DMS153 treated with DMSO at 0.1 percent for 48 hours (cell line): ENCODE measurements at regions not wholly inside any gene's neighbourhood (a gene's known extent, or its start where the extent isn't known, plus 50 kb on each side); places are given as distances from the start of the nearest gene placed in this dataset.
"Not testable (repeated sequence)": the region's sequence is repeated elsewhere in the genome, so short reads cannot be mapped to it uniquely, and the experiment has no call there.

ENCODE experiments used
- DNase-seq: peaks from one replicate; lab custom pipeline; 2025; ENCODE audit not compliant: unreplicated experiment; lab: John Stamatoyannopoulos, UW

DNA sequence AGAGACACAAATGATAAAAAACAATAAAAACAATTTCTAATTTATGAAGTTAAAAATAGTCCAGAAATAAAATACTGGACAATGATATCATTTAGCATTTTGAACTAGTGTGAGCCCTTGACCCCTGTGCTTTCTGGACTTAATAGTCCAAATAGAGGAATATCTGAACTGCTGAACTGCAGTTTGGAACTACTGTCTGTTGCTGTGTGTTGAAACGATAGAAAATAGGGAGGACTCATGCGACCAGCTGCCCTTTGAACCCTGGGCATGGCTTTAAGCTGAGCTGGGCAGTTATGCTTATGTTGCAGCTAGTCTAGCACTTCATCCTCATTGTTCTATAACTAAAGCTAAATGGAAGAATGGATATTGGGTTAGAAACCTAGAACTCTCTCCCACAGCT is 99.5 kb downstream of the FMR1NB start:
- no peak for DNase-seq

DNA sequence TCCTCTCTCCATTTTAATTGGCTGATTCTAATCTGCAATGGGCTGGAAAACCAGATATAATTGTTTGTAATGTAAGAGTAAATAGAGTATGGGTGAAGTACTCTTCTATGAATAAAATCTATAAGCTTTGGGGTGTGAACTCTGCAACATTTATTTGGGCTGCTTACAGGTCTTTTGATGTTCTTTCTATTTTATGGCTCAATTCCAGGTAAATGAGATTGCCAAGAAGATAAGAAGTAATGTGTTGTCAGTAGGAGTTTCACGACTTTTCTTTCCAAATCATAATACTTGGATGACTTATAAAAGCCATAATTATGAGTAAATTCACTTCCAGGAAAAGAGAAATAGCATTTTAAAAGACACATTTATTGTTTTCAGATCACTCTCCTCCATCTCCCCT is 103.5 kb downstream of the FMR1NB start:
- no peak for DNase-seq

DNA sequence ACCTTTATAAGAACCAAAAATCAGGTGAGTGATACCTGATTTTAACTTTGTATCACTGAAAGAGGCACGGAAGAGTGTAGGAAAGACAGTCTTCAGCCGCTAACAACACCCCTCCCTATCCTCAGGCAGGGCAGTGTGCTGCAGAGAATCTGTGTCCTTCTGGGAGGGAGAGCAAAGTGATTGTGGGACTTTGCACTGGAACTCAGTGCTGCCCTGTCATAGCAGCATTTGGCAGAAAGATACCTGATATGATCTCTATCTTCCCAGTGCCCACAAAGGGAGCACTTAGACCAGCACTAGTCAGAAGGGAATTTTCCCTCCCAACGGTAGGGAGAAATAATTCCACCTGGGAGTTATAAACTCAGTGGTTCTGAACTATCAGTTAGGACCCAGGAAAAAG is 139.0 kb downstream of the FMR1NB start:
- DNase-seq = no peak

DNA sequence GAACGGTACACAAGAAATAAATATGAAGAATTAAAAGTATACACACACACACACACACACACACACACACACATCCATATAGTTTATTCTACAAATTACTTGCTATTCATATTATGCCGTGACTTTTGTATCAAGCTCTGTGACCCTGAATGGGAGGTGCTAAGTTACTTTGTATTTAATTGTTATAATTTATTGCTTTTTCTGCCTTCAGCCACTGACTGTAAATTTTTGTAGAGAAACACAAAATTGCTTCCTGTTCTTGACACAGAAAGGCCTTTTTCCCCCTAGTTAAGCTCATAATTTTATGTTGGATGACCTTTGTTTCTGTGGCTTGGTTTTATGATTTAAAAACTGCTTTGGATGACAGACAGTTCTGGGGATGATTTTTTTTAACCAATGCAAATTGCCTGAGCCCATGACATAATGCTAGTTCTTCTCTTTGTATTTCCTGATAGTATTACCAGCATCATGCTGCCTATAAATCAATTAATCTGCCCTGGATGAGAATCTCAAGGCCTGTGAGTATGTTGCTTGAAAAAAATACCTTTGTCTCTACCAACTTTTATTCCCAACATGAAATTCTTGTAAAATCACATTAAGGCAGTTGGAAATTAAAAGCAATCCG is 140.0 kb downstream of the FMR1NB start:
- DNase-seq = no peak

DNA sequence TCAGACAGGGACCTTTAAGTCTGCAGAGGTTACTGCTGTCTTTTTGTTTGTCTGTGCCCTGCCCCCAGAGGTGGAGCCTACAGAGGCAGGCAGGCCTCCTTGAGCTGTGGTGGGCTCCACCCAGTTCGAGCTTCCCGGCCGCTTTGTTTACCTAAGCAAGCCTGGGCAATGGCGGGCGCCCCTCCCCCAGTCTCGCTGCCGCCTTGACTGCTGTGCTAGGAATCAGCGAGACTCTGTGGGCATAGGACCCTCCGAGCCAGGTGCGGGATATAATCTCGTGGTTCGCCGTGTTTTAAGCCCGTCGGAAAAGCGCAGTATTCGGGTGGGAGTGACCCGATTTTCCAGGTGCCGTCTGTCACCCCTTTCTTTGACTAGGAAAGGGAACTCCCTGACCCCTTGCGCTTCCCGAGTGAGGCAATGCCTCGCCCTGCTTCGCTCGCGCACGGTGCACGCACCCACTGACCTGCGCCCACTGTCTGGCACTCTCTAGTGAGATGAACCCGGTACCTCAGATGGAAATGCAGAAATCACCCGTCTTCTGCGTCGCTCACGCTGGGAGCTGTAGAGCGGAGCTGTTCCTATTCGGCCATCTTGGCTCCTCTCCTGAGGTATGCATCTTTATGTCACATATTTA is 147.9 kb downstream of the FMR1NB start:
- not testable (repeated sequence) for DNase-seq

DNA sequence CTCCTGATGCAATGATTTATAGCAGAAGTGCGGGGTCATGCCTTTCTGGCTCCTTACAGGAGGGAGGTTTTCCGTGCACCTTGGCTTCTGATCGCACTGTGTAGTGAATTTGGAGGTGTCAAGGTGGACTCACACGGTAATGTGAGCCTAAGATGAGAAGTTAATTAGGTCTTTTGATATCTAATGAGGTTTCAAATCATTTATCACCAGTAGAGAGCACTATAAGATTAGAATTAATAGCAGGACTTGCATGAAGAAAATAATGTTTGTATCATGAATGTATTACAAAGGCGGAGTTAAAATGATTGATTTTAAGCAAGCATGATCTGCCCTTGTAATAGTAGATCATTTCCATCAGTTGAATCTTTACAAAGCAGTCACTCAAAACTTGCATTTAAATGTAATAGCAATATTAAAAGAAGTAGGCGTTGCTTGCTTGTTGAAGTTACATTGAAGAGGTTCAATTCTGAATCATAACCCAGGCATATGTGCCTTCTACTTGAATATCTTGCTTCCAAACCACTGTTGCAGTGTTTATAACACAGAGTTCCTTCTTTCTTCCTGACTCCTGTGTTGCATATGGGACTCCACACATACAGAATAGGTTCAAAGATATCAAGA is 152.1 kb downstream of the FMR1NB start:
- peak; percentile 48 for DNase-seq

DNA sequence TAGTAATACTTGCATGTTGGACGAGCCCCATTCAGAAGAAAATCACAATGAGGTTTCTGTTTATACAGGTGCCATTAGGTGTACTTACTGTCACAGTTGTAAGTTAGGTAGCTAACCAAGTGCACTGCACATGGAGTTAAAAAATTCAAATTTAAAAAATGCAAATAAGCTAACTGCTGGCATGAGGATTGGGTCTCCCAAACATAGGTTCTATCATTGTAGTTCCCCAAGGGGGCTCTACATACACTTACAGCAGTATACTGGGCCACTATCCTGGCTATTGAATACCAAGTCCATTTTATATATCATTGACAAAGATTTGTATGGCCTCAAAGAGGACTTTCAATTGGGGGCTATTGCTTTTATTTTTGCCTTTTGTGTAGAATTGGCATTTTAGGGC is 153.4 kb downstream of the FMR1NB start:
- DNase-seq = no peak

DNA sequence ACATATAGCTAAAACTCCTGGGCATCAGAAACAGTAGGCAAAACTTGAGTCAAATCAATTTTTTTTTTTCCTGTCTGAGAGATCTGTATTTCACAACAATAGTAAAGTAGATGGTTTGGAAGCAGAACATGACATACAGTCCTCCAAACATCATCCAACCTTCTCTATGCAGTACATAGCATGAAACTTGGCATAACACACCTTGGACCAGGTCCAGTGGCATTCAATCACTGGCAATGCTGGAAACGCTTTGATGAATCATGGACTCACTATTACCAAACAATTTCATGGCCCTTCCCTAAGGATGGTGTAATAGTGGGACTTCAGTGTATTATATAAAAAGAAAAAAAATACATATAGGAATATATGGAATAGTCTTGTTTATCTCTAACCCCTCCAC is 154.6 kb downstream of the FMR1NB start:
- DNase-seq = no peak

DNA sequence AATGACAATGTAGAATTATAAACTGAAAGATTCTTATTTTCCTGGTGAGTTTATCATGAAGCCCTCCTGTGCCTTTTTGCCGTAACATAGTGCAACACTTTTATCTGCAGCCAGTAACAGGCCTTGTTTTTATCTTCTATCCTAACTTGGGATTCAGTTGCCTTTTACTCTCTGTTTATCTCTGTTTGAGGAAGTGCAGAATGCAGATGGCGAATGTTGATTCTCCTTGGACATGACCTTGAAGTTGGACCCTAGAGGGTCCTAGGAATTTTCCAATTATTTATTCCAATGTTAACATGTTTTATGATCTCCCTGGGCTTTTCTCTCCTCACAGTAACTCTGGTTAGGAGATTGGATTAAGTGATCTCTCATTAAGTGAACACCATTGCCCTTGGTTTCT is 165.0 kb downstream of the FMR1NB start:
- no peak for DNase-seq

DNA sequence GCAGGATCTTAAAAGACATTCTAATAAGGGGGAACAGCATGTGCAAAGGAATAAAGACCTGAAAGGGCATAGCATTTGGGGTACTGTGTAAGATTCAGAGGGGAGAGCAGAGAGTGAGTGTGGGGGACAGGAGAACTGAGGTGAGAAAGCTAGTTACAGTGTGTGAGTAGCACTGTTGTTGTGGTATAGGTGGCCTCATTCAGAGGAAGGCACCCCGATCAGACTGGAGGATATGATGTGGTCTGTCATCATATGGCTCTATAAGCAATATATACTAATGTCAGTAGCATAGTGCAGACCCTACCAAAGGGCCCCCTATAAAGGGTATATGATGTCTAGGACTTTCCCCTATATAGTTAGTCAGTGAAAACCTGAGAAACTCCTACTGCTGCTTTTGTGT is 175.8 kb downstream of the FMR1NB start:
- DNase-seq = no peak

DNA sequence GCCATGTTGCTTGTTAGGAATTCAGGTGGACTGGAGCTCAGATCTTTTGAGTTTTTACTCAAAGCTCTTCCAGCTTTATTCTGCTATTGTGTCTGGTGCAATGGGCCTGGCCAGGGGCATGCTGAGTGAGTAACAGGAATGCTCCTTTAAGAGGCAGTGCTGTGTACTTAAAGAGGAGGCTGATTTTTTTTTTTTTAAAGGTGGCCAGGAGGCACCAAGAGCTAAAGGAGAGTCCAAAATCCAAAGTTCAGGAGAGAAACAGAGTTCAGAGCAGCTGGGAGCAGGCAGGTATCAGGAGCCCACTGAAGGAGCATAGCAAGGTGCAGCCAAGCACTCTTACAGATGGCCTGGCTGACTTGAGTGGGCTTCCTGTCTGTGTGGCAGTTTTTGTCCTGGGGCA is 178.7 kb downstream of the FMR1NB start:
- DNase-seq = no peak

DNA sequence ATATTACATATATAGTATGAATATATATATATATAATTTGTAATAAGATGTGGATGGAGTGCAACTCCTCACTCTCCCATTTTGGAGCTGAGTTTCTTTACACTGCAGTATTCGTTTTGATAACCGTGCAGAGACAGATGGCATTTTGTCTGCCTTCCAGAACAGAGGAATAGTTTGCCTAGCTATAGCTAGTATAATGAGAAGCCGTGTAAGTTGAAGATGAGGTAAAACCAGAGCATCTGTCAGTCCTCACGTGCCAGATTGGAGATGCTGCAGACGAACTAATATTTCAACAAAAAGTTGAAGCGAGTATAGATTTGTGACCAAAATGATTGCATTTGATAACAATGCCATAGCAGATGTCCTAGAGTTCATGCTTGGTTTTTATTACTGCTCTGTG is 180.6 kb downstream of the FMR1NB start:
- DNase-seq = no peak

DNA sequence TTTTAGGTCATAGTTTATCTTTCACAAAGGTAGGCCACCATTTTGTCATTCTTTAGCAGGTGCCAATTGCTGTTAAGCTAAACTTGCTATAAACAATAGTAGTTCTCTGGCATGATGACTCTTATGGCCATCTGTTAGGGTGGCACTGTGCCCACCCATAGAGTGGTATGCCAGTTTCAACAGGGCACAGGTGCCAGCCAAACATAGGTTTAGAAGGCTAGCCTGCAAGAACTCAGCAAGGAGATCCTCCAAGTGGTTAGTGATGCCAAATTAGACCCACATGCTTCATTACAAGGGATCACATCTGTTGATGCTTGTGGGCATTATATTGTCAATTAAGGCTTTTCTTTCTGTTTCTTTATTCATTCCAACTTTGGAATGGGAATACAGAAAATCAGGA is 204.5 kb downstream of the FMR1NB start:
- no peak for DNase-seq

DNA sequence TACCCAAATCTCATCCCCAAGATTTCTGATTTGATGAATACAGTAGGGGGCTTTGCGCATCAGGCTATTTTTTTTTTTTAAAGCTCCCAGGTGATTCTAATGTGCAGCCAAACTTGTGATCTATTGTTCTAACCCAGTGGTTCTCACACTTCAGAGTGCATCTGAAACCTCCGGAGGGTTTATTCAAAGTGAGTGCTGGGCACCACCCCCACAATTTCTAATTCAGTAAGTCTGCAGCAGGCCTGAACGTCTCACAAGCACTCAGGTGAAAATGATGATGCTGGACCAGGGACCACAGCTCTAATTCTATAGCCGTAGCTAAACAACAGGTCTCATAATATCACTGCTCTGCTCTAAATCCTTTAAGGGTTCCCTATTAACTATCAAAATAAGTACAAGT is 211.4 kb downstream of the FMR1NB start:
- no peak for DNase-seq

DNA sequence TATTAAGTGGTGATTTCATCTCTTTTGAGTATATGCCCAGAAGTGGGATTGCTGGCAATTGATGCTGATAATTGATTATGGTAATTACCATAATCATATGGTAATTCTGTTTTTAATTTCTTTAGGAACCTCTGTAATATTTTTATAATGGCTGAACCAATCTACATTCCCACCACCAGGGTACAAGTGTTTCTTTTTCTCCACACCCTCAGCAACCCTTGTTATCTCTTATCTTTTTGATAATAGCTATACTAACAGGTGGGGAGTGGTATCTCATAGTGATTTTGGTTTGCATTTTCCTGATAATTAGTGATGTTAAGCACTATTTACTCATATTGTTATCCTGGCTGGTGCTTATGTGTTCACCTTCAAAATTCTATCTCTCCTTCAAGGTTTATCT is 212.6 kb downstream of the FMR1NB start:
- no peak for DNase-seq

DNA sequence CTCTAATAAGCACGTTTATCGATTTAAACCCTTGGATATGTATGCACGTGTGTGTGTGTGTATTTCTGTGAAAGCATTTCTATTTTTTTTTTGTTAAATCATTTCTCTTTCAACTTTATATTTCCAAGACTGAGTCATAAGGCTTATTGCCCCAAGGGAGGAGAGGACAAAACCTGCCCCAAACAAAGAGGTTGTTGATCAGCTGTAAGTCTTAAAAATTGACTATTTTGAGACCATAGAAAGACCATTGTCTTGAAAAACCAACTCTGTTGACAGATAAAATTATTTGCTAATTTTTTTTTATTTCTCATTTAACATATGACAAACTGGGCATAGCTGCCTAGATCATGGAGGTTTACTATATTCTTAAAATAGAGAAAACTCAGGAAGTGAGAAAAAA is 222.4 kb downstream of the FMR1NB start:
- DNase-seq = no peak

DNA sequence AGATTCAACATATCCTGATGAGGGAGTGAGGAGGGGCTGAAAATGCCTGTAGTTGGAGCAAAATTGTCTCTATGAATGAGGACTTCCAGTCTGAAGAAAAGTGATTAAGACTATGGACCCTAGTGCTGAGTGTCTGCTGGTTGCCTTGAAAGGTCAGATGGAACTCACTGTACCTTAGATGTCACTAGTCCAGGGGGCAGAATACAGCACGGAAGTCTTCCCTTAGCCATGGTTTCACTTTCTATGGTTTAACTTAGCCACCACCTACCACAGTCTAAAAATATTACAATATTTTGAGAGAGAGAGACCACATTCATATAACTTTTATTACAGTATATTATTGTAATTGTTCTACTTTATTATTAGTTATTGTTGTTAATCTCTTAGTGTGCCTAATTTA is 223.1 kb downstream of the FMR1NB start:
- no peak for DNase-seq

DNA sequence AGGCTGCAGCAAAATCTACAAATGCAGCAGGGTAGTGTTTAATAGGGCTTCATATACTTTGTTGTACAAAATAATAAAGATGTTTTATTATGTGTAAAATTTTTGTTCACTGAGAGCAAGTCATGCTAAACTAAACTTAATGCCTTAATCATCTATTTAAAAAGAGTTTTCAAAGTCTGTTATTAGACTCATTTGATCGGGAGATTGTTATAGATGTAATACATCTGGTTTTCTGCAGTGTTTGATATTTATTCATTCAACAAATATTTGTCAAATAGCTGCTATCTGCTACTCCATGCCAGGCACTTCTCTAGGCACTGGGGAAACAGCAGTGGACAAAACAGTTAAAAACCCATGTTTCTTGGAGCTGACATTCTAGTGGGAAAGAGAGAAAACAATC is 233.6 kb downstream of the FMR1NB start:
- DNase-seq = no peak

DNA sequence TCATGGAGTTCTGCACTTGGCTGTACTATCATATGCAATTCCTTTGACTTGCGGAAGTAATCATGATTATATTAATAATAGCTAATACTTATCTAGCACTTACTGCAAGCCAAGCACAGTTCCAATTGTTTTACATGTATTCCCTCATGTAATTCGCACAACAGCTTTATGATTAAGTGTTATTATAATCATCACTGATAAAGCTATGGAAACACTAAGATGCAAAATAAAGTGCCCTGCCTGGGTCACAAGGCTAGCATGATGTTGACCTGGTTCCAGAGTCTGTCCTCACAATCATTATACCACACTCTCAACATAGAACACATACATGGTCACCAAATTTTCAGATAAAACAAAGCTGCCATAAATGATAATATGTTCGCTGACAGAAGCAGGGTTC is 234.6 kb downstream of the FMR1NB start:
- no peak for DNase-seq

DNA sequence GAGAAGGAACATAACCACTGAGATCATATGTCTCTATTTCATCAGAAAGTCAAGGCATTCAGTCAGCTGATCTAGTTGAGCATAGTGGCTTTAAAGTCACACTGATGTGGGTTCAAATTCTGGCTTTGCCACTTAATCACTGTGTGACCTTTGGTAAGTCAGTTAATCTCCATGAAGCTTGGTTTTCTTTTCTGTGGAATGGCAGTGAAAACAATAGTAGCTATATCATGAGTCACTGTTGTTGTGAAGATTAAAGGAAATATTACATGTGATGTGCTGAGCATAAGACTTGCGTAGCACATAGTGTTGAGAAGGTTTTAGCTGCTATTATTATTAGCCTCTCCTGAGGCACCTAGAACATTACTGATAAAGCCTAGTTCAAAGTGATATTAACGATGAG is 242.2 kb downstream of the FMR1NB start:
- no peak for DNase-seq

DNA sequence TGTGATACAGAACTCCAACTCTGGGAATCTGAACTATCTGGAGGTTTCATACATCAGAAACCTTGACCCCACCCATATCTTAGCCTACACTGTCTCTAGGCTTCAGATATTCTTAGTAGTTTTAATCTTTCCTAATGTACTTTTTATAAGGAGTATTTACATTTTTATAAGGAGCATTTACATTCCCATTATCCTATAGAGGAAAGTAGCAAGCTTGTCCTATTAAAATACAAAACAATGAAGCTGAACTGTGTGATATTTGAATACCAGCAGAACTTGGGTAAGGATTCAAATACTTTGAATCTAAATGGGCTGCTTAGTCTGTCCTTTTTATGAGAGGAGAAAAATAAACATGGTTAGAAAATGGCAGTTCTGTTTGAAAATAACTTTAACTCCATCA is 247.4 kb downstream of the FMR1NB start:
- no peak for DNase-seq

DNA sequence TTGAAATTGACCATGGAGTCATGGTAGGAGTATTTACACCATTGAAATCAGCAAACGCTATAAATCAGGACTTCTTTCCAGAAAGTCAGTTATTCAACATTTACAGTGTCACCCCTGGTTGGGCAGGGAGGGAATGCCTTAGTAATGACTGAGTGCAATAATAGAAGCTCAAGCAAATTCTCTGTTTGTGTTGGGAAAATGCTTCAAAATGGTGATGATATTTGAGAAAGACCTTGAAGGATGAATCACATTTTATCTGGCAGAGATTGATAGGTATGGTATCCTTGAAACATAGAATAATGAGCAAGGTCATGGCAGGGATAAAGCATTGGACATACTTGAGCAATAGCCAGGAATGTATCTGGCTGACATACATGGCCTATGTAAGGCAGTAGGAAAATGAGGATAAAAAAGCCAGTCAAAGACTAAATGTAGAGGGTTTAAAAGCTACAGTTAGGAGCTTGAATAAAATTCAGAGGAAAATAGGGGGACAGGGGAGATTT is 248.7 kb downstream of the FMR1NB start:
- DNase-seq = no peak

DNA sequence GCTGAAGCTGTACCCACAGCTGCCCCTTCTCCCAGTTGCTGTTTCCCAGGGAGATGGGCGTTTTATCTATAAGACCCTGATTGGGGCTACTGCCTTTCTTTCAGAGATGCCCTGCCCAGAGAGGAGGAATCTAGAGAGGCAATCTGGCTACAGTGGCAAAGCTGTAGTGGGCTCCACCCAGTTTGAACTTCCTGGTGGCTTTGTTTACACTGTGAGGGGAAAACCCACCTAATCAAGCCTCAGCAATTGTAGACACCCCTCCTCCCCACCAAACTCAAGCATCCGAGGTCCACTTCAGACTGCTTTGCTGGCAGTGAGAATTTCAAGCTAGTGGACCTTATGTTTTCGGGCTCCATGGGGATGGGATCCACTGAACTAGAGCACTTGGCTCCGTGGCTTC is 240.4 kb upstream of the AFF2 start:
- no peak for DNase-seq
